HEK293T (cell line): ENCODE measurements at regions not wholly inside any gene's neighbourhood (a gene's known extent, or its start where the extent isn't known, plus 50 kb on each side); places are given as distances from the start of the nearest gene placed in this dataset.

Experiments
- CTCF ChIA-PET: fragments of 350-600 bp; formaldehyde crosslinking; extraction: SDS; loops from one replicate; lab custom pipeline; 2021; ENCODE audit warnings: antibody characterized with exemption, inconsistent platforms; lab: Yijun Ruan, JAX
- POLR2A ChIA-PET: fragments of 350-600 bp; formaldehyde crosslinking; extraction: SDS; loops from one replicate; lab custom pipeline; 2020; ENCODE audit warnings: antibody characterized with exemption, inconsistent platforms; lab: Yijun Ruan, JAX
- DNase-seq: peaks from one replicate; pipeline ENCODE4 v3.0.0; 2012; ENCODE audit warnings: mixed read lengths; ENCODE audit errors: extremely low spot score
- ARNT ChIP-seq: fragments of 450-650 bp; IDR thresholded peaks from 2 replicates; pipeline ENCODE4 v1.6.1; 2017; ENCODE audit warnings: mild to moderate bottlenecking
- BHLHE40 ChIP-seq: fragments of 450-650 bp; IDR thresholded peaks from 2 replicates; pipeline ENCODE4 v1.6.1; 2016; ENCODE audit warnings: mild to moderate bottlenecking, moderate library complexity, borderline replicate concordance
- CTBP1 ChIP-seq: fragments of 450-650 bp; IDR thresholded peaks from 2 replicates; pipeline ENCODE4 v1.6.1; 2016; ENCODE audit warnings: borderline replicate concordance
- ELF4 ChIP-seq: fragments of 450-650 bp; IDR thresholded peaks from 2 replicates; pipeline ENCODE4 v1.6.1; 2017; ENCODE audit warnings: antibody characterized with exemption
- FOXA1 ChIP-seq: fragments of 450-650 bp; IDR thresholded peaks from 2 replicates; pipeline ENCODE4 v1.6.1; 2016; ENCODE audit warnings: mild to moderate bottlenecking
- FOXK2 ChIP-seq: fragments of 450-650 bp; IDR thresholded peaks from 2 replicates; pipeline ENCODE4 v1.6.1; 2016; ENCODE audit warnings: mild to moderate bottlenecking
- FOXM1 ChIP-seq: fragments of 450-650 bp; IDR thresholded peaks from 2 replicates; pipeline ENCODE4 v1.6.1; 2017; ENCODE audit warnings: mild to moderate bottlenecking, borderline replicate concordance
- HDGF ChIP-seq: fragments of 450-650 bp; IDR thresholded peaks from 2 replicates; pipeline ENCODE4 v1.6.1; 2017; ENCODE audit warnings: antibody characterized with exemption, borderline replicate concordance
- L3MBTL2 ChIP-seq: fragments of 450-650 bp; conservative IDR thresholded peaks from 2 replicates; pipeline ENCODE4 v1.6.1; 2016; ENCODE audit warnings: mild to moderate bottlenecking
- LEF1 ChIP-seq: fragments of 450-650 bp; IDR thresholded peaks from 2 replicates; pipeline ENCODE4 v1.6.1; 2017; ENCODE audit warnings: mild to moderate bottlenecking, borderline replicate concordance
- NFRKB ChIP-seq: fragments of 450-650 bp; IDR thresholded peaks from 2 replicates; pipeline ENCODE4 v1.6.1; 2016; ENCODE audit warnings: mild to moderate bottlenecking, moderate library complexity
- SP1 ChIP-seq: fragments of 450-650 bp; IDR thresholded peaks from 2 replicates; pipeline ENCODE4 v1.6.1; 2017
- SUZ12 ChIP-seq: fragments of 450-650 bp; IDR thresholded peaks from 2 replicates; pipeline ENCODE4 v1.6.1; 2016; ENCODE audit warnings: mild to moderate bottlenecking
- TARDBP ChIP-seq: fragments of 450-650 bp; IDR thresholded peaks from 2 replicates; pipeline ENCODE4 v1.6.1; 2016
- ZNF384 ChIP-seq: fragments of 450-650 bp; IDR thresholded peaks from 2 replicates; pipeline ENCODE4 v1.6.1; 2016
- TF ChIP-seq, protein P1 (sequence below): fragments of 450-650 bp; IDR thresholded peaks from 2 replicates; pipeline ENCODE4 v1.6.1; 2016

DNA sequence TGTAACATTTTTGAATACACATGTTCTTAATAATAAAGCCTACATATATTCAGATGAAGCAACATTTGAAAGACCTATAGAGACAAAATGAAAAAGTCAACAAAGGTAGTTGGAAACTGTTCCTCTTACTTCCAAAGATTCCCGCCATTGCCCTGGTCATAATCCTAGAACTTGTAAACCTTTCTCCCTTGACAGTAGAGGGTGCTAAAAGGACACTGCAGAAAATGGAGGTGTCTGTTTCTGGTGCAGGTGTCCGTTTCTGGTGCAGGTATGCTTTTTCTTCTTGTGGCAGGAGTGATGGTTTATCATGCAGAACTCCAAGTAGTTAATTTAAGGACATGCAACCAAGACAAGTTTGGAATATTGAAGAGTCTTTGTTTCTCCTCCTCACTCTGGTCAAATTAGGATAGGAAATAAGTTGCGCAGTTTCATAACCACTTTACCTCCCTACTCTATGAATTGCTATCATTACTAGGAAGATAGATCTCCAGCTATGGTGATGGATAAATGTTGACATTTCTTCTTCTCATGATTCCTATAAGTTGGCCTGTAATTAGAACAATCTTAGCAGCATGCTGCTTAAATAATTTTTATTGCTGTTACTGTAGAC, 56.0 kb upstream of the FAM174A start:
- ChIA-PET POLR2A (no interaction called here), CTCF (interaction anchor here (0.7 kb wide), 1 partner anchor 908 kb away, joined by 3 read pairs; no protein-coding TSS in a partner anchor)
- DNase-seq, result peak; percentile 8
- TF ChIP-seq ZNF384 (no peak), ARNT (no peak), HDGF (no peak), CTBP1 (no peak)

DNA sequence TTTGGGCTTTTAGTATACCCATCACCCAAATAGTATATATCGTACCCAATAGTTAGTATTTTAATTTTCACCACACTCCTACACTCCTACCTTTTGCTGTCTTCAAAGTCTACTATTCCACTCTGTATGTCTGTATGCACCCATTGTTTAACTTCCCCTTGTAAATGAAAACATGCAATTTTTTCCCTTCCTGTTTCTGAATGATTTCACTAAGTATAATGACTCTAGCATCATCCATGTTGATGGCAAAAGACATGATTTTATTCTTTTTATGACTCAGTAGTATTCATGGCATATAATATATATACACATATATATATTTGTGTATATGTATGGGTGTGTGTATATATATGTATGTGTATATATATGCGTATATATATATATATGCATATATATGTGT, 63.1 kb upstream of the FAM174A start:
- TF ChIP-seq, protein P1, sequence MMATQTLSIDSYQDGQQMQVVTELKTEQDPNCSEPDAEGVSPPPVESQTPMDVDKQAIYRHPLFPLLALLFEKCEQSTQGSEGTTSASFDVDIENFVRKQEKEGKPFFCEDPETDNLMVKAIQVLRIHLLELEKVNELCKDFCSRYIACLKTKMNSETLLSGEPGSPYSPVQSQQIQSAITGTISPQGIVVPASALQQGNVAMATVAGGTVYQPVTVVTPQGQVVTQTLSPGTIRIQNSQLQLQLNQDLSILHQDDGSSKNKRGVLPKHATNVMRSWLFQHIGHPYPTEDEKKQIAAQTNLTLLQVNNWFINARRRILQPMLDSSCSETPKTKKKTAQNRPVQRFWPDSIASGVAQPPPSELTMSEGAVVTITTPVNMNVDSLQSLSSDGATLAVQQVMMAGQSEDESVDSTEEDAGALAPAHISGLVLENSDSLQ, result no peak
- TF ChIP-seq ZNF384 (no peak), FOXA1 (no peak), BHLHE40 (no peak), TARDBP (no peak), CTBP1 (no peak), ELF4 (no peak), ARNT (no peak), L3MBTL2 (no peak), HDGF (no peak), SP1 (no peak), FOXM1 (no peak), FOXK2 (no peak), LEF1 (no peak), NFRKB (no peak), SUZ12 (no peak)
- DNase-seq, result no peak
- CTCF ChIA-PET, result no interaction called here
- POLR2A ChIA-PET, result no interaction called here

DNA sequence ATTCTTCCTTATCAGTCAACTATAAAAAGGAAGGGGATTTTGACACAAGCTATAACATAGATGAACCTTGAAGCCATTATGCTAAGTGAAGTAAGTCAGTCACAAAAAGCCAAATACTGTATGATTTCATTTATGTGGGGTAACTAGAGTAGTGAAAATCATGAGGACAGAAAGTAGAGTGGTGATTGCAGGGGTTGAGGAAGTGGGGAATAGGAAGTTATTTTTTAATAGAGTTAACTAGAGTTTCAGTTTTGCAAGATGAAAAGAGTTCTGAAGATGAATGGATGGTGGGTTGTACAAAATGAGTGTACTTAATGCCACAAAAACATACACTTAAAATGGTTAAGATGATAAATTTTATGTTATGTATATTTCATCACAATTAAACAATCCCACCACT, 65.4 kb upstream of the FAM174A start:
- TF ChIP-seq HDGF, result no peak
- ChIA-PET CTCF (no interaction called here), POLR2A (no interaction called here)
- DNase-seq, result no peak

DNA sequence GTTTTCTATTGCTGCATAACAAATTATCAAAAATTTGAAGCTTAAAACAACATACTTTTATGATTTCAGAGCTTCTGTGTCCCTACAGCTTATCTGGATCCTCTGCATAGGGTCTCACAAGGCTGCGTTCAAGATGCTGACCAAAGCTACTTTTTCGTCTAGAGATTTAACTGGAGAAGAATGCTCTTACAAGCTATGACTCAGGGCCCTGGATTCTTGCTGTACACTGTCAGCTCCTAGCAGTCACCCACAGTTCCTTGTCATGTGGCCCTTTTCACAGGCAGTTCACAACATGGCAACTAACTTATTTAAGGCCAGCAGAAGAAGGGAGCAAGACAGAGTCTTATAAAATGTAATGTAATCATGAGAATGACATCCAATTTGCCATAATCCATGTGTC, 70.8 kb upstream of the FAM174A start:
- POLR2A ChIA-PET, result no interaction called here

DNA sequence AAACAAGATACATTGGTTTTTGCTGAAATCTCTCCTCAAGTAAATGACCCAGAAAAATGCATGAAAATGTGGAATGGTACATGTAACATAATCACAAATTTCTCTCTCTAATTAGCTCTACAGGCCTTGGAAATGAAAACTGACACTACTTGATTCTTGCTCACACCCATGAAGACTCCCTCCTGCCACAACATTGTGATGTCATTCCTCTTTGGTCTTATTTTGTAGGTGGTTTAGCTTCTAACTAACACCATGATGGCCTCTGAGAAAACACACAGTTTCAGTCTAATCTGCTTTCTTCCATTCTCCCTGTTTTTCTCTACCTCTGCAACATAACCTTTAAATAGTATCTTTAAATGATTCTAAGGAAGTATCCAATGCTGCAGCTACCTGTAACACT, 78.6 kb upstream of the FAM174A start:
- ChIA-PET CTCF (no interaction called here), POLR2A (no interaction called here)

More for the DNA sequence above, 70.8 kb upstream of the FAM174A start:
- no peak for TF ChIP-seq TARDBP
- no peak for TF ChIP-seq BHLHE40
- TF ChIP-seq FOXM1, result no peak
- no peak for TF ChIP-seq FOXK2
- TF ChIP-seq, protein P1, result no peak
- CTCF ChIA-PET, result no interaction called here
- DNase-seq, result no peak

DNA sequence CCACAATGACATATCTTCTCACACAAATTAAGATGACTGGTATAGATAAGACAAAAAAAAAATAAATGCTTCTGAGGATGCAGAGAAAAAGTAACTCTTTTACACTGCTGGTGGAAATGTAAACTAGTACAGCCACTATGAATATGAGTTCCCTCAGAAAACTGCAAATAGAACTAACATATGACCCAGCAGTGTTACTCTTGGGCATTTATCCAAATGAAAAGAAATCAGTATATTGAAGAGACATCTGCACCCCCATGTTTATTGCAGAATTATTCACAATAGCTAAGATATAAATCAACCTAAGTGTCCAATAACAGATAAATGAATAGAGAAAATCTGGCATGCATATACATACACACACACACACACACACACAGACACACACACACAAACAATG, 83.0 kb upstream of the FAM174A start:
- POLR2A ChIA-PET, result no interaction called here
- CTCF ChIA-PET, result no interaction called here
- TF ChIP-seq NFRKB (no peak), FOXM1 (no peak), ELF4 (no peak), ZNF384 (no peak)
- TF ChIP-seq, protein P1, result no peak
- DNase-seq, result no peak

More for the DNA sequence above, 78.6 kb upstream of the FAM174A start:
- TF ChIP-seq CTBP1 (no peak), FOXA1 (no peak), L3MBTL2 (no peak), NFRKB (no peak), SUZ12 (no peak), TARDBP (no peak), ELF4 (no peak), ARNT (no peak), FOXM1 (no peak), BHLHE40 (no peak), HDGF (no peak), SP1 (no peak), FOXK2 (no peak), LEF1 (no peak), ZNF384 (no peak)
- TF ChIP-seq, protein P1, result no peak
- no peak for DNase-seq
